ENCODE measurements at regions not wholly inside any gene's neighbourhood (a gene's known extent, or its start where the extent isn't known, plus 50 kb on each side); places are given as distances from the start of the nearest gene placed in this dataset.
"Not testable (repeated sequence)": the region's sequence is repeated elsewhere in the genome, so short reads cannot be mapped to it uniquely, and the experiment has no call there.

DNA sequence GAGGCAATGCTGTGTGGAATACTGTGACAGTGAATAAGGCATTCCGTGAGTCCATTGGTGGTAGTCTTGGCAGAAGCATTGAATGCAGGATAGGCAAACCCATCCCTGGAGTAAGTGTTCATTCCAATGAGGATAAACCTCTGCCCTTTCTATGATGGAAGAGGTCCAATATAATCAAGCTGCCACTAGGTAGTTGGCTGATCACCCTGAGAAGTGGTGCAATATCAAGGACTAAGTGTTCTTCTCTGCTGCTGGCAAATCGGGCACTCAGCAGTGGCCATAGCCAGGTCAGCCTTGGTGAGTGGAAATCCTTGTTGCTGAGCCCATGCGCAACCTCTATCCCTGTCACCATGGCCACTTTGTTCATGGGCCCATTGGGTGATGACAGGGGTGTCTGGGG, 70.1 kb downstream of the FBXO4 start:
- WGBS = 94% methylated on average over 3 of the region's 3 CpGs
- no peaks in the 10 kb centered on the region for H3K4me1 ChIP-seq (ENCODE audit: insufficient read depth)

DNA sequence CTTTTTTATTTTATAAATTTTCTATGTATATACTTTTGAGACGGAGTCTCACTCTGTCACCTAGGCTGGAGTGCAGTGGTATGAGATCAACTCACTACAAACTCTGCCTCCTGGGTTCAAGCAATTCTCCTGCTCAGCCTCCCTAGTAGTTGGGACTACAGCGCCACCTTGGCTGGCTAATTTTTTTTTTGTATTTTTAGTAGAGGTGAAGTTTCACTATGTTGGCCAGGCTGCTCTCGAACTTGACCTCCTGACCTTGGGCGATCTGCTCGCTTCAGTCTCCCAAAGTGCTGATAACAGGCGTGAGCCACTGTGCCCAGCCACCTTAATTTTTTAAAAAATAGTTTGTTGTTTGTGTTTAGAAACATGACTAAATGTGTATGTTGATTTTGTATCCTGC, 76.6 kb downstream of the FBXO4 start:
- H3K4me1 ChIP-seq (ENCODE audit: insufficient read depth) = no peaks in the 10 kb centered on the region
- WGBS = 86% methylated on average over 6 of the region's 6 CpGs
- H3K4me3 ChIP-seq (ENCODE audit: low read depth, low read length) = no peak overlapping the region
- no peak overlapping the region for H3K27ac ChIP-seq (ENCODE audit: low read depth)
- no peaks in the 10 kb centered on the region for H3K36me3 ChIP-seq (ENCODE audit: insufficient read depth)
- no peak for DNase-seq (ENCODE audit: extremely low spot score)

More for the DNA sequence above, 70.1 kb downstream of the FBXO4 start:
- H3K36me3 ChIP-seq (ENCODE audit: insufficient read depth) = no peaks in the 10 kb centered on the region
- no peak for DNase-seq (ENCODE audit: extremely low spot score)
- H3K27ac ChIP-seq (ENCODE audit: low read depth) = no peak overlapping the region
- H3K4me3 ChIP-seq (ENCODE audit: low read depth, low read length) = no peak overlapping the region

DNA sequence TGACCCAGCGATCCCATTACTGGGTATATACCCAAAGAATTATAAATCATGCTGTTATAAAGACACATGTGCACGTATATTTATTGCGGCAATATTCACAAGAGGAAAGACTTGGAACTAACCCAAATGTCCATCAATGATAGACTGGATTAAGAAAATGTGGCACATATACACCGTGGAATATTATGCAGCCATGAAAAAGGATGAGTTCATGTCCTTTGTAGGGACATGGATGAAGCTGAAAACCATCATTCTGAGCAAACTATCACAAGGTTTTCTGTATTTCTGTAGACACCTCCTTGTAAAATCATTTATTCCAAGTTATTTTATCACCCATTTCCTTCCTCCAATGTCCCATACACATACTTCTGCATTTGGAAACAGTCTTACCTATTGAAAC, 78.8 kb downstream of the FBXO4 start:
- H3K27ac ChIP-seq (ENCODE audit: low read depth); H3K4me1 ChIP-seq (ENCODE audit: insufficient read depth); DNase-seq (ENCODE audit: extremely low spot score); H3K36me3 ChIP-seq (ENCODE audit: insufficient read depth); H3K4me3 ChIP-seq (ENCODE audit: low read depth, low read length): not testable (repeated sequence)
- 92% methylated on average over 4 of the region's 4 CpGs for WGBS

DNA sequence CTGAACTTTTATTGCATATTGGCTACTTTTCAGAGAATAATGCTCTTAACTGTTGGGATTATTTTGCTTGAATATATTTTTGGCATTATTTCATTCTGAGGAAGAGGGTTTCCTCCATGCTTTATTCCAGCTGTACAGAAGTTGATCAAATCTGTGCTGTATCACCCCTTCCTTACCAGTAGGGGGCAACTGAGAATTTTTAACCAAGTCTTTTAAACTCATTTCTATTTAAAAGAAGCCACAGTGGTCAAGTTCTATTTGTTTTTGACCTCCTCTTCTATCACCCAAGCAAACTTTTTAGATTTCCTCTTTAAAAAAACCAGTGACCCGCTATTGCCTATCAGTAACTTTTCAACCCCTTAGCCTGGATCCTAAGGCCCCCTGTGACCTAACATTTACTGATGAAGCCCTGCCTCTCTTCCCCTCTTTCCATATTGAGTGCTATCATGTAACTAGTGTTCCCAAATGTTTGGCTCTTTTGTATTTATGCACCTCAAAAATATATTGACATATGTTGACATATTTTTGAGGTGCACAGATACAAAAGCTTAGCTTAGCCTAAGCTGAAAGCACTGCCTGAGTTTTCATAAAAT, 80.6 kb downstream of the FBXO4 start:
- DNase-seq (ENCODE audit: extremely low spot score) = peak; percentile 5
- no peak overlapping the region for H3K27ac ChIP-seq (ENCODE audit: low read depth)
- WGBS = 15% methylated on average over 1 of the region's 1 CpG
- H3K36me3 ChIP-seq (ENCODE audit: insufficient read depth) = no peaks in the 10 kb centered on the region
- H3K4me3 ChIP-seq (ENCODE audit: low read depth, low read length) = no peak overlapping the region
- no peaks in the 10 kb centered on the region for H3K4me1 ChIP-seq (ENCODE audit: insufficient read depth)

DNA sequence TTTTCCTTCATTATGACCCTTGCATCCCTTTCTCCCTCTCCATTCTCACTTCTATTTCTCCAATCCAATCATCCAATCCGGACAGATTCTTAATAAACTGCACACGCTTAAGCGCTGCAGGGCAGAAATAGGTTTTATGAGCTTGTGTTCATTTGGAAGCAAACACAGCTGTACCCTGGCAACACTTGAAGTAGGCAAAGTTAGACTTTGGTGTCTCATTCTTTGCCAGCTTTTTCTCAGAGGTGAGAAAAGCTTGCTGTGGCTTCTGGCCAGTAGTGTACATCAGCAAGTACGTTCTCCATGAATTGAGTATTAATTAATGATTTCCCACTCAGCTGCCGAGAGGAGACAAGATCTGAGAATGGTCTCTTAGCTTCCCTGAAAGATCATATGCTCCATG, 88.5 kb downstream of the FBXO4 start:
- H3K4me1 ChIP-seq (ENCODE audit: insufficient read depth) = no peaks in the 10 kb centered on the region
- no peak for DNase-seq (ENCODE audit: extremely low spot score)
- no peak overlapping the region for H3K27ac ChIP-seq (ENCODE audit: low read depth)
- H3K36me3 ChIP-seq (ENCODE audit: insufficient read depth) = no peaks in the 10 kb centered on the region
- H3K4me3 ChIP-seq (ENCODE audit: low read depth, low read length) = no peak overlapping the region
- 75% methylated on average over 5 of the region's 5 CpGs for WGBS

GRCh38 chr5:42015254-42015653, 90.2 kb downstream of the FBXO4 start:
- WGBS = 82% methylated on average over 4 of the region's 4 CpGs
- H3K27ac ChIP-seq (ENCODE audit: low read depth) = no peak overlapping the region
- no peaks in the 10 kb centered on the region for H3K4me1 ChIP-seq (ENCODE audit: insufficient read depth)
- H3K36me3 ChIP-seq (ENCODE audit: insufficient read depth) = no peaks in the 10 kb centered on the region
- no peak overlapping the region for H3K4me3 ChIP-seq (ENCODE audit: low read depth, low read length)
- DNase-seq (ENCODE audit: extremely low spot score) = no peak

- no peak overlapping the region for H3K4me3 ChIP-seq (ENCODE audit: low read depth, low read length)
- H3K27ac ChIP-seq (ENCODE audit: low read depth) = no peak overlapping the region
- DNase-seq (ENCODE audit: extremely low spot score) = no peak
- H3K4me1 ChIP-seq (ENCODE audit: insufficient read depth) = no peaks in the 10 kb centered on the region
- no peaks in the 10 kb centered on the region for H3K36me3 ChIP-seq (ENCODE audit: insufficient read depth)
- 86% methylated on average over 1 of the region's 1 CpG for WGBS
Observed at GRCh38 chr5:42015681-42016080, 90.6 kb downstream of the FBXO4 start.

DNA sequence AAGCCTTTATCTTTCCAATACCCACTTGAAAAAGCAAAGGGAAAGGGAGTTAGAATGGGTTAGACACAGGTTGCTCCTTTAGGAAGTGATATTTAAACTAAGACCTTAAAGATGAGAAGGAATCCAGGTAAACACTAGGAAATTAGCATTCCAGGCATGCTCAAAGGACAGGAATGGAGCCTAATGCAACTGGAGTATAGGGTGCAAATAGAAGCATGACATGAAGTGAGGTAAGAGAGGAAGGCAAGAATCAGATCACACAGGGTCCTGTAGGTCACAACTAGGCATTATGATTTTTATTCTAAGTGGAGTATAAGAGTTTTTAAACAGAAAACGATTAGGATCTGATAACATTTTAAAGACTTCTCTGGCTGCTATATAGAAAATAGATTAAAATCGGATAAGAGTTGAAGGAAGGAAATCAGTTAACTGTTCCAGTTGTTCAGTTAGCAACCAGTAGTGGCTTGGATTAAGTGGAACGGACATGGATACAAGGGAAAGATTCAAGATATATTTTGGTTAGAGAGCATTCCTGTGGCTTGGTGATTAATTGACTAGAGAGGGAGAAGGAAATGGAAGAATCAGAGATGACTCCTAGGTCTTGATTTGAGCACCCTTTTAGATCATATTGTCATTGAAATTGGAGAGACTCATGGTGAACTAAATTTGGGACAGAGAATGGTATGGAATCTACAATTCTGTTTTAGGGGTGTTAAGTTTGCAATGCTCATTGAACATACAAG, 95.9 kb downstream of the FBXO4 start:
- H3K4me3 ChIP-seq (ENCODE audit: low read depth, low read length) = no peak overlapping the region
- H3K4me1 ChIP-seq (ENCODE audit: insufficient read depth) = no peaks in the 10 kb centered on the region
- DNase-seq (ENCODE audit: extremely low spot score) = no peak
- H3K27ac ChIP-seq (ENCODE audit: low read depth) = no peak overlapping the region
- H3K36me3 ChIP-seq (ENCODE audit: insufficient read depth) = no peaks in the 10 kb centered on the region
- 54% methylated on average over 3 of the region's 3 CpGs for WGBS

DNA sequence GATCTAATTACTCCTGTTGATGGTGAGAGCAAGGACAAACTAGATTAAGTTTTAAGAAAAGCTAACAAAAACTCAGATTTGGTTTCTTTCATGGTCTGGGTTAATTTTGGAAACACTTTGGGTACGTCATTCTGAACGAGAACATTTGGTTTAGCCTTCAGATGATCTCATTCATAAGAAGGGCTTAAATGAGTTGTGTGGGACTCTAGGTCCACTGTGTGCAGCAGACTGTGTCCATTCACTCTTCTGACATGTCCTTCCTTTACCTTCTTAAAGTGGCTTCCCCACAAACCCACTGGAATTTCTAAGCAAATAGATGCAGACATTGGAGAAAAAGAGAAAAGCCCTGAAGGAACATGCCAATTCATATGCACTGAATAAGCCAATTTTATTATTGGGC, 96.8 kb downstream of the FBXO4 start:
- 59% methylated on average over 2 of the region's 2 CpGs for WGBS
- Histone ChIP-seq H3K36me3 (ENCODE audit: insufficient read depth) (no peaks in the 10 kb centered on the region), H3K4me1 (ENCODE audit: insufficient read depth) (no peaks in the 10 kb centered on the region), H3K4me3 (ENCODE audit: low read depth, low read length) (no peak overlapping the region), H3K27ac (ENCODE audit: low read depth) (no peak overlapping the region)
- DNase-seq (ENCODE audit: extremely low spot score) = no peak

DNA sequence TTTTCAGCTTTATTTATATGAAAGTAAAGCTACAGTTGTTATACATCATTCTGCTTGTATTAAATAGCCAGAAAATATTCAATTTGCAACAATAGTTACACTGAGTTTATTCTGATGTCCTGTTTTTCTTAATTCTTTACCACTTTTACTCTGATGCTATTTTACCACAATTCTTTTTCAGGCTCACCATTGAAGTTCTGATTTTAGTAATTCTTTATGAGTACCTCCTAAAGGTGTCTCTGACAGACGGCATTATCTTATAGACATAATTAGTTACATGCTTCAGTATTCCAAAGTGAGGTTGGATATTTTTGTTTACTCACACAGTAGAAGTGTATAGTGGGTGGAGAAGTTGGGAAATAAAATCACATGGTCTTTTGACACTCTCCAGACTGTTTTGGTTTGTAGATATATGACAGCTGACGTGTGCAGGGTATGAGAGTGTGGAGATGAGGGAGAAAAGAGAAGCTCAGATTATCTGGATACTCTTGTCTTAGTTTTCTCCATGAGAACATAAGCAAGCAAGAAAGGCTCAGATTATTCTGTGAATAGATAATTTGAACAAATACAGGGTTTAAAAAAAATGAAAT, 97.4 kb downstream of the FBXO4 start:
- Histone ChIP-seq H3K27ac (ENCODE audit: low read depth) (no peak overlapping the region), H3K36me3 (ENCODE audit: insufficient read depth) (no peaks in the 10 kb centered on the region), H3K4me3 (ENCODE audit: low read depth, low read length) (no peak overlapping the region), H3K4me1 (ENCODE audit: insufficient read depth) (no peaks in the 10 kb centered on the region)
- no peak for DNase-seq (ENCODE audit: extremely low spot score)
- WGBS = 51% methylated on average over 2 of the region's 2 CpGs

- no peak overlapping the region for H3K4me3 ChIP-seq (ENCODE audit: low read depth, low read length)
- 80% methylated on average over 2 of the region's 2 CpGs for WGBS
- no peak for DNase-seq (ENCODE audit: extremely low spot score)
- H3K4me1 ChIP-seq (ENCODE audit: insufficient read depth) = no peaks in the 10 kb centered on the region
- no peaks in the 10 kb centered on the region for H3K36me3 ChIP-seq (ENCODE audit: insufficient read depth)
- H3K27ac ChIP-seq (ENCODE audit: low read depth) = no peak overlapping the region
Observed at GRCh38 chr5:42026446-42026845, 101.4 kb downstream of the FBXO4 start.

DNA sequence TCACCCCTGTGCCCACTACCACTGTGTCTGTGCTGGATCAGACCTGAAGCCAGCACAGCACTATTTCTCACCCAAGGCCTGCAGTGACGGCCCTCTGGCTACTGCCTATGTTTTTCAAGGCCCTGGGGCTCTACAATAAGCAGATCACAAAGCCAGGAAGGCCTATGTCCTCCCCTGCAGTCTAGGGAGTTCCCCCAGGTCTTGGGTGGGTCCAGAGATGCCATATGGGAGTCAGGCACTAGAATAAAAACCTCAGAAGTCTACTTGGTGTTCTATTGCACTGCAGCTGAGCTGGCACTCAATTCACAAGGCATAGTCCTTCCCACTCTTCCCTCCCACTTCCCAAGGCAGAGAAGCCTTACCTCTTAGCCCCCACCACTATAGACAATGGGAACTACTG, 107.1 kb downstream of the FBXO4 start:
- WGBS = 65% methylated on average over 1 of the region's 1 CpG
- Histone ChIP-seq H3K4me1 (ENCODE audit: insufficient read depth) (no peaks in the 10 kb centered on the region), H3K36me3 (ENCODE audit: insufficient read depth) (no peaks in the 10 kb centered on the region), H3K27ac (ENCODE audit: low read depth) (no peak overlapping the region), H3K4me3 (ENCODE audit: low read depth, low read length) (no peak overlapping the region)
- DNase-seq (ENCODE audit: extremely low spot score) = no peak

- H3K27ac ChIP-seq (ENCODE audit: low read depth) = no peak overlapping the region
- no peaks in the 10 kb centered on the region for H3K4me1 ChIP-seq (ENCODE audit: insufficient read depth)
- no peaks in the 10 kb centered on the region for H3K36me3 ChIP-seq (ENCODE audit: insufficient read depth)
- no peak for DNase-seq (ENCODE audit: extremely low spot score)
- no peak overlapping the region for H3K4me3 ChIP-seq (ENCODE audit: low read depth, low read length)
- WGBS = 9% methylated on average over 1 of the region's 1 CpG
Observed at GRCh38 chr5:42035526-42035925, 110.4 kb downstream of the FBXO4 start.

GRCh38 chr5:42036379-42036778, 111.3 kb downstream of the FBXO4 start:
- no peak for DNase-seq (ENCODE audit: extremely low spot score)
- Histone ChIP-seq H3K36me3 (ENCODE audit: insufficient read depth) (no peaks in the 10 kb centered on the region), H3K4me3 (ENCODE audit: low read depth, low read length) (no peak overlapping the region), H3K27ac (ENCODE audit: low read depth) (no peak overlapping the region), H3K4me1 (ENCODE audit: insufficient read depth) (no peaks in the 10 kb centered on the region)
- WGBS = 25% methylated on average over 5 of the region's 5 CpGs
